GM06990 (cell line): ENCODE measurements at regions not wholly inside any gene's neighbourhood (a gene's known extent, or its start where the extent isn't known, plus 50 kb on each side); places are given as distances from the start of the nearest gene placed in this dataset.

Experiments
- DNase-seq: peaks from one replicate; pipeline ENCODE4 v3.0.0-alpha.2; 2011; ENCODE audit not compliant: insufficient read length; ENCODE audit errors: extremely low read depth
- H3K27me3 ChIP-seq: replicated peaks from 2 replicates; pipeline ENCODE4 v1.6.0; 2011; ENCODE audit warnings: low read length; ENCODE audit not compliant: control insufficient read depth, insufficient read depth
- H3K36me3 ChIP-seq: 2 replicates; pipeline ENCODE4 v1.5.1; 2011; ENCODE audit warnings: low read length; ENCODE audit not compliant: control insufficient read depth, insufficient read depth
- H3K4me3 ChIP-seq: replicated peaks from 2 replicates; pipeline ENCODE4 v1.5.1; 2011; ENCODE audit warnings: low read depth, mild to moderate bottlenecking, control low read depth, low read length
- TF ChIP-seq, protein P1 (sequence below): IDR thresholded peaks from 2 replicates; pipeline ENCODE4 v1.5.1; 2011; ENCODE audit warnings: low read length, control low read depth, mild to moderate bottlenecking, inconsistent platforms; ENCODE audit not compliant: insufficient read depth, poor library complexity, severe bottlenecking

DNA sequence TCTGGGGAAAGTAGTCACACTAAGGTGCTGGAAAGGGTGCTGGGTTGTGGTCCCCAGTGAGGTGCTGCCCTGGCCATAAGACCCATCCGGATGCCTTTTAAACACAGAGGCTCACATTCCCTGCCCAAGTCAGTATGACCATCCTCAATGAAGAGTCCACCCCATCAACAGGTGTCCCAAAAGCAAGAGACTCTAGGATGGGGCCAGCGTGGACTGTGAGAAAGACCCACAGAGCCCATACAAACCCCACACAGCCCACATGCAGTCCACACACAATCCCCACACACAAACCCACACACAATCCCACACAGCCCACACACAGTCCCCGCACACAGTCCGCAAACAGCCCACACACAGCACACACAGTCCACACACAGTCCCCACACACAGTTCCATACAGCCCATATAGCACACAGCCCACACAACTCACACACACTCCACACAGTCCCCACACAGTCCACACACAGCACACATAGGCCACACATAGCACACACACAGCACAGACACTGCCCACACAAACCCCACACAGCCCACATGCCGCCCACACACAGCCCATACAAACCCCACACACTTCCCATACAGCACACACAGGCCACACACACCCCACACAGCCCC is 241.4 kb upstream of the SALL3 start:
- TF ChIP-seq, protein P1, sequence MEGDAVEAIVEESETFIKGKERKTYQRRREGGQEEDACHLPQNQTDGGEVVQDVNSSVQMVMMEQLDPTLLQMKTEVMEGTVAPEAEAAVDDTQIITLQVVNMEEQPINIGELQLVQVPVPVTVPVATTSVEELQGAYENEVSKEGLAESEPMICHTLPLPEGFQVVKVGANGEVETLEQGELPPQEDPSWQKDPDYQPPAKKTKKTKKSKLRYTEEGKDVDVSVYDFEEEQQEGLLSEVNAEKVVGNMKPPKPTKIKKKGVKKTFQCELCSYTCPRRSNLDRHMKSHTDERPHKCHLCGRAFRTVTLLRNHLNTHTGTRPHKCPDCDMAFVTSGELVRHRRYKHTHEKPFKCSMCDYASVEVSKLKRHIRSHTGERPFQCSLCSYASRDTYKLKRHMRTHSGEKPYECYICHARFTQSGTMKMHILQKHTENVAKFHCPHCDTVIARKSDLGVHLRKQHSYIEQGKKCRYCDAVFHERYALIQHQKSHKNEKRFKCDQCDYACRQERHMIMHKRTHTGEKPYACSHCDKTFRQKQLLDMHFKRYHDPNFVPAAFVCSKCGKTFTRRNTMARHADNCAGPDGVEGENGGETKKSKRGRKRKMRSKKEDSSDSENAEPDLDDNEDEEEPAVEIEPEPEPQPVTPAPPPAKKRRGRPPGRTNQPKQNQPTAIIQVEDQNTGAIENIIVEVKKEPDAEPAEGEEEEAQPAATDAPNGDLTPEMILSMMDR = no peak
- DNase-seq = no peak
- Histone ChIP-seq H3K4me3 (no peak overlapping the region), H3K36me3 (no peaks in the 10 kb centered on the region), H3K27me3 (no peaks in the 10 kb centered on the region)

- no peaks in the 10 kb centered on the region for H3K27me3 ChIP-seq
- H3K36me3 ChIP-seq = no peaks in the 10 kb centered on the region
- no peak overlapping the region for H3K4me3 ChIP-seq
- DNase-seq = no peak
- TF ChIP-seq, protein P1 = no peak
Measured at GRCh38 chr18:78739115-78739514, 240.5 kb upstream of the SALL3 start.

GRCh38 chr18:78739882-78740677 is 239.5 kb upstream of the SALL3 start:
- TF ChIP-seq, protein P1 = no peak
- Histone ChIP-seq H3K4me3 (no peak overlapping the region), H3K27me3 (no peaks in the 10 kb centered on the region), H3K36me3 (no peaks in the 10 kb centered on the region)
- no peak for DNase-seq

- H3K27me3 ChIP-seq = no peaks in the 10 kb centered on the region
- TF ChIP-seq, protein P1 = no peak
Measured at GRCh38 chr18:78740876-78741275, 238.7 kb upstream of the SALL3 start.

GRCh38 chr18:78741381-78742217 is 238.0 kb upstream of the SALL3 start:
- H3K36me3 ChIP-seq = no peaks in the 10 kb centered on the region
- TF ChIP-seq, protein P1 = no peak
- DNase-seq = no peak

More at GRCh38 chr18:78740876-78741275, 238.7 kb upstream of the SALL3 start:
- no peak for DNase-seq
- no peak overlapping the region for H3K4me3 ChIP-seq
- H3K36me3 ChIP-seq = no peaks in the 10 kb centered on the region

More at GRCh38 chr18:78741381-78742217, 238.0 kb upstream of the SALL3 start:
- H3K4me3 ChIP-seq = no peak overlapping the region
- no peaks in the 10 kb centered on the region for H3K27me3 ChIP-seq
